SK-N-SH (cell line): ENCODE measurements at regions not wholly inside any gene's neighbourhood (a gene's known extent, or its start where the extent isn't known, plus 50 kb on each side); places are given as distances from the start of the nearest gene placed in this dataset.

Experiments used
- EP300 ChIP-seq, 2 experiments: IDR thresholded peaks; 2 replicates each; pipeline versions ENCODE4 v1.4.0 to v1.6.1; 2012; ENCODE audit warnings: borderline replicate concordance in 1 of 2, low read depth in 1 of 2, low read length in 1 of 2
- GABPA ChIP-seq: IDR thresholded peaks from 2 replicates; pipeline ENCODE4 v1.4.0; 2012; ENCODE audit warnings: low read depth, mild to moderate bottlenecking
- MXI1 ChIP-seq: IDR thresholded peaks from 2 replicates; pipeline ENCODE4 v1.6.1; 2012; ENCODE audit warnings: mild to moderate bottlenecking, low read depth, low read length, improper control_type of control experiment
- NFIC ChIP-seq: IDR thresholded peaks from 2 replicates; pipeline ENCODE4 v1.4.0; 2012; ENCODE audit warnings: borderline replicate concordance
- POLR2AphosphoS5 ChIP-seq: IDR thresholded peaks from 2 replicates; pipeline ENCODE4 v1.6.1; 2012; ENCODE audit warnings: low read depth, low read length
- RAD21 ChIP-seq: IDR thresholded peaks from 2 replicates; pipeline ENCODE4 v1.6.1; 2012; ENCODE audit warnings: mild to moderate bottlenecking, low read length
- RCOR1 ChIP-seq: fragments of 150-350 bp; IDR thresholded peaks from 2 replicates; pipeline ENCODE4 v1.6.1; 2017; ENCODE audit warnings: antibody characterized with exemption, low read length
- RFX5 ChIP-seq: IDR thresholded peaks from 2 replicates; pipeline ENCODE4 v1.6.1; 2012; ENCODE audit warnings: mild to moderate bottlenecking, improper control_type of control experiment, low read length
- RXRA ChIP-seq: IDR thresholded peaks from 2 replicates; pipeline ENCODE4 v1.4.0; 2012; ENCODE audit warnings: low read depth, mild to moderate bottlenecking, borderline replicate concordance
- SMC3 ChIP-seq: IDR thresholded peaks from 2 replicates; pipeline ENCODE4 v1.6.1; 2012; ENCODE audit warnings: low read depth, low read length, improper control_type of control experiment
- TF ChIP-seq, protein P1 (sequence below): fragments of 200-600 bp; sonication (generic); IDR thresholded peaks from 2 replicates; pipeline ENCODE4 v1.6.1; 2017; ENCODE audit warnings: antibody characterized with exemption, mild to moderate bottlenecking, moderate library complexity
- TF ChIP-seq, protein P2 (sequence below): IDR thresholded peaks from 2 replicates; pipeline ENCODE4 v1.4.0; 2012; ENCODE audit warnings: low read depth
- TF ChIP-seq, protein P3 (sequence below): fragments of 150-350 bp; IDR thresholded peaks from 2 replicates; pipeline ENCODE4 v1.6.1; 2017; ENCODE audit warnings: antibody characterized with exemption, low read length, low read depth, borderline replicate concordance

- TF ChIP-seq, protein P1, sequence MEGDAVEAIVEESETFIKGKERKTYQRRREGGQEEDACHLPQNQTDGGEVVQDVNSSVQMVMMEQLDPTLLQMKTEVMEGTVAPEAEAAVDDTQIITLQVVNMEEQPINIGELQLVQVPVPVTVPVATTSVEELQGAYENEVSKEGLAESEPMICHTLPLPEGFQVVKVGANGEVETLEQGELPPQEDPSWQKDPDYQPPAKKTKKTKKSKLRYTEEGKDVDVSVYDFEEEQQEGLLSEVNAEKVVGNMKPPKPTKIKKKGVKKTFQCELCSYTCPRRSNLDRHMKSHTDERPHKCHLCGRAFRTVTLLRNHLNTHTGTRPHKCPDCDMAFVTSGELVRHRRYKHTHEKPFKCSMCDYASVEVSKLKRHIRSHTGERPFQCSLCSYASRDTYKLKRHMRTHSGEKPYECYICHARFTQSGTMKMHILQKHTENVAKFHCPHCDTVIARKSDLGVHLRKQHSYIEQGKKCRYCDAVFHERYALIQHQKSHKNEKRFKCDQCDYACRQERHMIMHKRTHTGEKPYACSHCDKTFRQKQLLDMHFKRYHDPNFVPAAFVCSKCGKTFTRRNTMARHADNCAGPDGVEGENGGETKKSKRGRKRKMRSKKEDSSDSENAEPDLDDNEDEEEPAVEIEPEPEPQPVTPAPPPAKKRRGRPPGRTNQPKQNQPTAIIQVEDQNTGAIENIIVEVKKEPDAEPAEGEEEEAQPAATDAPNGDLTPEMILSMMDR = no peak
- TF ChIP-seq POLR2AphosphoS5 = no peak
- TF ChIP-seq, protein P2, sequence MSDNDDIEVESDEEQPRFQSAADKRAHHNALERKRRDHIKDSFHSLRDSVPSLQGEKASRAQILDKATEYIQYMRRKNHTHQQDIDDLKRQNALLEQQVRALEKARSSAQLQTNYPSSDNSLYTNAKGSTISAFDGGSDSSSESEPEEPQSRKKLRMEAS = no peak
- TF ChIP-seq SMC3 = no peak
- TF ChIP-seq, protein P3, sequence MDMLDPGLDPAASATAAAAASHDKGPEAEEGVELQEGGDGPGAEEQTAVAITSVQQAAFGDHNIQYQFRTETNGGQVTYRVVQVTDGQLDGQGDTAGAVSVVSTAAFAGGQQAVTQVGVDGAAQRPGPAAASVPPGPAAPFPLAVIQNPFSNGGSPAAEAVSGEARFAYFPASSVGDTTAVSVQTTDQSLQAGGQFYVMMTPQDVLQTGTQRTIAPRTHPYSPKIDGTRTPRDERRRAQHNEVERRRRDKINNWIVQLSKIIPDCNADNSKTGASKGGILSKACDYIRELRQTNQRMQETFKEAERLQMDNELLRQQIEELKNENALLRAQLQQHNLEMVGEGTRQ = no peak
- TF ChIP-seq NFIC = no peak
- no peak for TF ChIP-seq RCOR1
- no peak for TF ChIP-seq RXRA
- TF ChIP-seq RAD21 = no peak
- TF ChIP-seq RFX5 = no peak
- no peak for TF ChIP-seq GABPA
- no peak for TF ChIP-seq EP300 (IDR thresholded peaks at IDR 0.05; ENCODE audit: borderline replicate concordance in 1 of 2, low read depth in 1 of 2, low read length in 1 of 2)
- TF ChIP-seq MXI1 = no peak
Observed at GRCh38 chr1:58975888-58976287, 192.0 kb upstream of the JUN start.
